Pancreas (tissue), 10 donors: ENCODE measurements at regions not wholly inside any gene's neighbourhood (a gene's known extent, or its start where the extent isn't known, plus 50 kb on each side); places are given as distances from the start of the nearest gene placed in this dataset.

ENCODE experiments used
- ATAC-seq, 4 donors: fragments of 200-7000 bp; cut with Tn5 transposase; one replicate each; pipeline versions ENCODE4 v1.8.0 to v1.9.1; 2020; ENCODE audit warnings: mild to moderate bottlenecking in 4 of 4, moderate library complexity in 4 of 4
- DNase-seq, 6 donors: peaks; one replicate each; pipeline ENCODE4 v3.0.0-alpha.2; 2020
- FAIRE-seq: peaks from 2 replicates; lab custom pipeline; 2012; peaks lifted over from hg19 to GRCh38; lab: Jason Lieb, UNC
- H3K27ac ChIP-seq, 4 donors: fragments of 200-600 bp; sonication (generic); 1 replicate in 3 of 4; 2 replicates in 1 of 4; pipeline versions ENCODE4 v1.5.0 to v1.8.0; 2020
- H3K27me3 ChIP-seq, 4 donors: fragments of 200-600 bp; one replicate each; pipeline ENCODE4 v1.8.0; 2021
- H3K36me3 ChIP-seq, 3 donors: fragments of 200-600 bp; sonication (generic) in 1 of 3; one replicate each; pipeline versions ENCODE4 v1.5.0 to v1.8.0; 2020 to 2021
- H3K4me1 ChIP-seq, 3 donors: fragments of 200-600 bp; one replicate each; pipeline ENCODE4 v1.8.0; 2021
- H3K4me3 ChIP-seq, 4 donors: fragments of 200-600 bp; sonication (generic) in 2 of 4; one replicate each; pipeline versions ENCODE4 v1.5.0 to v1.8.0; 2020 to 2021
- H3K9me3 ChIP-seq, 4 donors: fragments of 200-600 bp; one replicate each; pipeline ENCODE4 v1.8.0; 2021
- WGBS, 2 donors: extraction: QIAGEN DNeasy Blood & Tissue Kit; methylation state at CpG; one replicate each; pipeline ENCODE4 v1.1.7; 2013; 5-methylcytosine and 5-hydroxymethylcytosine counted together
- intact Hi-C, 3 donors: fragments of 100-400 bp; cut with DNase I; formaldehyde crosslinking; loops; one replicate each; pipeline versions ENCODE4 v1.11.1 to v1.14.2; 2022
- TF ChIP-seq, protein P1 (sequence below), 4 donors: fragments of 200-600 bp; sonication (generic) in 3 of 4; IDR thresholded peaks; one replicate each; pipeline versions ENCODE4 v1.5.0 to v1.8.0; 2021; ENCODE audit warnings: antibody characterized with exemption in 4 of 4
- donor health status: healthy with polysubstance abuse.
- donor health status: DM: no; HTN: no; CAD: no; lungs with moderate emphysema.
- donor health status: DM: no; HTN: no; CAD: no.
- donor health status: control.
- donor health status: control.
- donor health status: Bipolar disorder and iron deficiency.
- donor health status: DM: yes; HTN: yes; CAD: no.
- donor health status: DM: no; HTN: no; CAD: no.
- donor health status: DM: no; HTN: no; CAD: no.
- donor health status: DM: yes; HTN: yes; CAD: no.

DNA sequence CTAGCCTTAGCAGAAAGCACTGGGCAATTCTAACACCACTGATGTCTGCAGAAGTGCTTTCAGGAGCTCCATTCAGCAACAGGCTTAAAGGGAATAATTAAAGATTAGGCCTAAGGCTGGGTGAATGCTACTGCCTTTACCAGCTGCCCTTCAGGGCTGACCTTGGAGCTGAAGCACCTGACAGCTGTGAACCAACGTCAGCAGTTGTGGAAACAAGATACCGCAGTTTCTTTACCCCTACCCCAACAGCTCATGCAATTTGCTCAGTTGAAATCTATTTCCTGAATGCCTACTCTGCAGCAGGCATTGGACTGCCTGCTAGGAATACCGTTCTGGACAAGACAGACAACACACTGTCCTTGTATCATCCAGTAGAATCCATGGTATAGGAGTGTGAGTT is 51.5 kb upstream of the ADTRP start:
- no peak overlapping the region for H3K4me3 ChIP-seq
- intact Hi-C loops = no loop called here
- WGBS, 2 donors = 26 to 33% methylated on average over 3 of the region's 3 CpGs
- H3K4me1 ChIP-seq = peaks cover 11 to 41% (median 22%) of the 10 kb centered on the region in 3 donors
- ATAC-seq = peak; percentile 74 to 85 (median 80)
- H3K9me3 ChIP-seq = no peaks in the 10 kb centered on the region
- TF ChIP-seq, protein P1, sequence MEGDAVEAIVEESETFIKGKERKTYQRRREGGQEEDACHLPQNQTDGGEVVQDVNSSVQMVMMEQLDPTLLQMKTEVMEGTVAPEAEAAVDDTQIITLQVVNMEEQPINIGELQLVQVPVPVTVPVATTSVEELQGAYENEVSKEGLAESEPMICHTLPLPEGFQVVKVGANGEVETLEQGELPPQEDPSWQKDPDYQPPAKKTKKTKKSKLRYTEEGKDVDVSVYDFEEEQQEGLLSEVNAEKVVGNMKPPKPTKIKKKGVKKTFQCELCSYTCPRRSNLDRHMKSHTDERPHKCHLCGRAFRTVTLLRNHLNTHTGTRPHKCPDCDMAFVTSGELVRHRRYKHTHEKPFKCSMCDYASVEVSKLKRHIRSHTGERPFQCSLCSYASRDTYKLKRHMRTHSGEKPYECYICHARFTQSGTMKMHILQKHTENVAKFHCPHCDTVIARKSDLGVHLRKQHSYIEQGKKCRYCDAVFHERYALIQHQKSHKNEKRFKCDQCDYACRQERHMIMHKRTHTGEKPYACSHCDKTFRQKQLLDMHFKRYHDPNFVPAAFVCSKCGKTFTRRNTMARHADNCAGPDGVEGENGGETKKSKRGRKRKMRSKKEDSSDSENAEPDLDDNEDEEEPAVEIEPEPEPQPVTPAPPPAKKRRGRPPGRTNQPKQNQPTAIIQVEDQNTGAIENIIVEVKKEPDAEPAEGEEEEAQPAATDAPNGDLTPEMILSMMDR (IDR thresholded peaks at IDR 0.05) = no peak
- H3K36me3 ChIP-seq = no peaks in the 10 kb centered on the region
- no peaks in the 10 kb centered on the region for H3K27me3 ChIP-seq
- FAIRE-seq = no peak
- DNase-seq = peak in 4 of 6 donors; percentile 58 to 77 (median 70)
- H3K27ac ChIP-seq = peak overlapping the region in 2 of 4 donors; percentile 43 to 70

- no peak overlapping the region for H3K27ac ChIP-seq
- H3K27me3 ChIP-seq = no peaks in the 10 kb centered on the region
- TF ChIP-seq, protein P1 (IDR thresholded peaks at IDR 0.05) = no peak
- DNase-seq = no peak
- H3K9me3 ChIP-seq = no peaks in the 10 kb centered on the region
- H3K36me3 ChIP-seq = no peaks in the 10 kb centered on the region
- H3K4me3 ChIP-seq = no peak overlapping the region
- H3K4me1 ChIP-seq = peaks cover 0 to 25% (median 13%) of the 10 kb centered on the region in 3 donors
- 90% methylated on average over 6 of the region's 6 CpGs for WGBS, 2 donors
- FAIRE-seq = no peak
- intact Hi-C loops = no loop called here
- no peak for ATAC-seq
These were observed 49.8 kb upstream of the ADTRP start for GRCh38 chr6:11828262-11828870.
